ENCODE measurements at regions not wholly inside any gene's neighbourhood (a gene's known extent, or its start where the extent isn't known, plus 50 kb on each side); places are given as distances from the start of the nearest gene placed in this dataset.

- H3K9me2 ChIP-seq (ENCODE audit: insufficient read depth) = no peaks in the 10 kb centered on the region
- no peaks in the 10 kb centered on the region for H3K9me3 ChIP-seq (ENCODE audit: insufficient read depth, low read depth)
- ChIA-PET POLR2A (ENCODE audit: unreplicated experiment) (interaction anchor here (0.6 kb wide), 1 partner anchor 146 kb away, joined by 3 read pairs; no protein-coding TSS in a partner anchor), CTCF (no interaction called here)
- peak overlapping the region; percentile 91 for H3K4me3 ChIP-seq
- H3K4me2 ChIP-seq = peak overlapping the region; percentile 87
- H3F3A ChIP-seq (ENCODE audit: insufficient read depth, low read depth) = peaks cover 21% of the 10 kb centered on the region; the same call in 1 of the 2 replicates
- H3K27ac ChIP-seq = no peak overlapping the region
- no peaks in the 10 kb centered on the region for H3K36me3 ChIP-seq (ENCODE audit: low read depth)
- intact Hi-C loops (cut with micrococcal nuclease; ENCODE audit: unreplicated experiment) = loop anchor here (10.0 kb wide), 1 partner anchor 548 kb away; no protein-coding TSS in a partner anchor
- no peaks in the 10 kb centered on the region for H3K27me3 ChIP-seq (ENCODE audit: insufficient read depth, low read depth)
- BruUV-seq (replicated peaks) = no TSS peak
- peak overlapping the region; percentile 93; the same call in 1 of the 2 replicates for H2AFZ ChIP-seq
- H3K79me2 ChIP-seq (ENCODE audit: low read depth) = peaks cover 17% of the 10 kb centered on the region
- no peaks in the 10 kb centered on the region for H4K20me1 ChIP-seq (ENCODE audit: insufficient read depth)
- peaks cover 29% of the 10 kb centered on the region for H3K4me1 ChIP-seq (replicated peaks; ENCODE audit: insufficient read depth)
- no peak for DNase-seq
- TF ChIP-seq CTCF (conservative IDR thresholded peaks at IDR 0.05) (no peak), EZH2 (IDR thresholded peaks at IDR 0.05; ENCODE audit: low read depth) (no peak)
Observed at GRCh38 chr13:50126993-50127725, 111.9 kb downstream of the KCNRG start.

- Histone ChIP-seq H3K4me1 (replicated peaks; ENCODE audit: insufficient read depth) (peaks cover 23% of the 10 kb centered on the region), H3K9me2 (ENCODE audit: insufficient read depth) (no peaks in the 10 kb centered on the region), H3K4me2 (no peak overlapping the region), H4K20me1 (ENCODE audit: insufficient read depth) (no peaks in the 10 kb centered on the region), H3K27ac (no peak overlapping the region), H3K9me3 (ENCODE audit: insufficient read depth, low read depth) (no peaks in the 10 kb centered on the region), H3K79me2 (ENCODE audit: low read depth) (peaks cover 11% of the 10 kb centered on the region), H3K27me3 (ENCODE audit: insufficient read depth, low read depth) (no peaks in the 10 kb centered on the region), H3K36me3 (ENCODE audit: low read depth) (no peaks in the 10 kb centered on the region), H2AFZ (no peak overlapping the region), H3F3A (ENCODE audit: insufficient read depth, low read depth) (peaks cover 21% of the 10 kb centered on the region; the same call in 1 of the 2 replicates), H3K4me3 (no peak overlapping the region)
- intact Hi-C loops (cut with micrococcal nuclease; ENCODE audit: unreplicated experiment) = loop anchor here (10.0 kb wide), 1 partner anchor 547 kb away; no protein-coding TSS in a partner anchor
- POLR2A ChIA-PET (ENCODE audit: unreplicated experiment) = interaction anchor here (0.6 kb wide), 2 partner anchors 9 to 146 kb away, joined by 3 read pairs; no protein-coding TSS in a partner anchor
- CTCF ChIA-PET = no interaction called here
- no peak for DNase-seq
- no TSS peak for BruUV-seq (replicated peaks)
- no peak for TF ChIP-seq EZH2 (IDR thresholded peaks at IDR 0.05; ENCODE audit: low read depth)
- TF ChIP-seq CTCF (conservative IDR thresholded peaks at IDR 0.05) = no peak
Observed at GRCh38 chr13:50127726-50128291, 112.6 kb downstream of the KCNRG start.

GRCh38 chr13:50128428-50128931, 113.2 kb downstream of the KCNRG start:
- no peak overlapping the region for H3K27ac ChIP-seq
- TF ChIP-seq EZH2 (IDR thresholded peaks at IDR 0.05; ENCODE audit: low read depth) (no peak), CTCF (conservative IDR thresholded peaks at IDR 0.05) (no peak)
- H3K4me1 ChIP-seq (replicated peaks; ENCODE audit: insufficient read depth) = peaks cover 16% of the 10 kb centered on the region
- ChIA-PET POLR2A (ENCODE audit: unreplicated experiment) (no interaction called here), CTCF (no interaction called here)
- no peaks in the 10 kb centered on the region for H4K20me1 ChIP-seq (ENCODE audit: insufficient read depth)
- H3K9me2 ChIP-seq (ENCODE audit: insufficient read depth) = no peaks in the 10 kb centered on the region
- H3K4me2 ChIP-seq = no peak overlapping the region
- H3K9me3 ChIP-seq (ENCODE audit: insufficient read depth, low read depth) = no peaks in the 10 kb centered on the region
- H3F3A ChIP-seq (ENCODE audit: insufficient read depth, low read depth) = peaks cover 14% of the 10 kb centered on the region; the same call in 1 of the 2 replicates
- H3K4me3 ChIP-seq = no peak overlapping the region
- H3K27me3 ChIP-seq (ENCODE audit: insufficient read depth, low read depth) = no peaks in the 10 kb centered on the region
- DNase-seq = no peak
- H3K36me3 ChIP-seq (ENCODE audit: low read depth) = no peaks in the 10 kb centered on the region
- H3K79me2 ChIP-seq (ENCODE audit: low read depth) = peaks cover 4% of the 10 kb centered on the region; the same call in 1 of the 2 replicates
- BruUV-seq (replicated peaks) = no TSS peak
- H2AFZ ChIP-seq = no peak overlapping the region
- intact Hi-C loops (cut with micrococcal nuclease; ENCODE audit: unreplicated experiment) = loop anchor here (10.0 kb wide), 1 partner anchor 546 kb away; no protein-coding TSS in a partner anchor

Data from PC-9 (cell line).